GM23338 (cell line): ENCODE measurements at regions not wholly inside any gene's neighbourhood (a gene's known extent, or its start where the extent isn't known, plus 50 kb on each side); places are given as distances from the start of the nearest gene placed in this dataset.

Experiments used
- EZH2 ChIP-seq: fragments of 200-600 bp; sonication (generic); IDR thresholded peaks from one replicate; pipeline ENCODE4 v1.8.0; 2017; ENCODE audit warnings: antibody characterized with exemption, mild to moderate bottlenecking, low read depth; ENCODE audit not compliant: unreplicated experiment
- POLR2AphosphoS5 ChIP-seq: IDR thresholded peaks from 2 replicates; pipeline ENCODE4 v1.6.1; 2016; ENCODE audit warnings: antibody characterized with exemption, low read depth
- REST ChIP-seq: IDR thresholded peaks from one replicate; pipeline ENCODE4 v1.6.1; 2018; ENCODE audit warnings: antibody characterized with exemption; ENCODE audit not compliant: unreplicated experiment
- STAT1 ChIP-seq: IDR thresholded peaks from one replicate; pipeline ENCODE4 v1.6.1; 2016; ENCODE audit warnings: antibody characterized with exemption; ENCODE audit not compliant: unreplicated experiment
- ZNF331 ChIP-seq: fragments of 250-450 bp; sonication (Bioruptor Pico); IDR thresholded peaks from 2 replicates; pipeline ENCODE4 v1.5.0; 2020; ENCODE audit warnings: low read depth, mild to moderate bottlenecking, moderate library complexity
- ZNF462 ChIP-seq: fragments of 250-450 bp; sonication (Bioruptor Pico); IDR thresholded peaks from 2 replicates; pipeline ENCODE4 v1.5.0; 2020; ENCODE audit warnings: mild to moderate bottlenecking, moderate library complexity

GRCh38 chr1:244273262-244273844 lies 178.4 kb downstream of the ADSS2 start (continued):
- no peak for TF ChIP-seq ZNF462 (CRISPR knock-in tag)
- TF ChIP-seq ZNF331 = no peak
- TF ChIP-seq EZH2 = no peak
- TF ChIP-seq STAT1 = no peak
- no peak for TF ChIP-seq POLR2AphosphoS5
- no peak for TF ChIP-seq REST
